Liver (tissue), 8 donors: ENCODE measurements at regions not wholly inside any gene's neighbourhood (a gene's known extent, or its start where the extent isn't known, plus 50 kb on each side); places are given as distances from the start of the nearest gene placed in this dataset.

Experiments used
- DNase-seq: peaks from one replicate; pipeline ENCODE4 v3.0.0-alpha.2; 2017; ENCODE audit warnings: low spot score
- H3K27ac ChIP-seq, 2 donors: one replicate each; pipeline ENCODE4 v1.7.0; 2013; ENCODE audit warnings: inconsistent platforms in 2 of 2, low read length in 2 of 2, control low read depth in 1 of 2, low read depth in 1 of 2, mild to moderate bottlenecking in 1 of 2
- H3K27me3 ChIP-seq, 4 donors: one replicate each; pipeline versions ENCODE4 v1.6.1 to v1.7.0; 2013; ENCODE audit warnings: low read length in 3 of 4, inconsistent platforms in 1 of 4, mild to moderate bottlenecking in 1 of 4, moderate library complexity in 1 of 4; ENCODE audit not compliant: control insufficient read depth in 4 of 4, insufficient read depth in 4 of 4
- H3K36me3 ChIP-seq, 4 donors: one replicate each; pipeline versions ENCODE4 v1.6.1 to v1.7.0; 2013; ENCODE audit warnings: low read length in 3 of 4, mild to moderate bottlenecking in 3 of 4, low read depth in 1 of 4, moderate library complexity in 1 of 4; ENCODE audit not compliant: control insufficient read depth in 4 of 4, insufficient read depth in 3 of 4
- H3K4me1 ChIP-seq, 4 donors: one replicate each; pipeline versions ENCODE4 v1.6.1 to v1.7.0; 2013; ENCODE audit warnings: low read length in 3 of 4, mild to moderate bottlenecking in 3 of 4, moderate library complexity in 1 of 4; ENCODE audit not compliant: control insufficient read depth in 4 of 4, insufficient read depth in 4 of 4
- H3K4me3 ChIP-seq, 3 donors: one replicate each; pipeline versions ENCODE4 v1.6.1 to v1.7.0; 2013; ENCODE audit warnings: low read length in 3 of 3, control low read depth in 1 of 3, low read depth in 1 of 3, mild to moderate bottlenecking in 1 of 3
- H3K9ac ChIP-seq, 2 donors: one replicate each; pipeline ENCODE4 v1.7.0; 2013; ENCODE audit warnings: low read length in 2 of 2, mild to moderate bottlenecking in 2 of 2, moderate library complexity in 2 of 2, control low read depth in 1 of 2, low read depth in 1 of 2
- H3K9me3 ChIP-seq, 4 donors: one replicate each; pipeline versions ENCODE4 v1.6.1 to v1.7.0; 2013; ENCODE audit warnings: low read length in 3 of 4; ENCODE audit not compliant: control insufficient read depth in 4 of 4
- CTCF ChIP-seq: fragments of 150-350 bp; IDR thresholded peaks from 2 replicates; pipeline ENCODE4 v1.5.1; 2017; ENCODE audit warnings: improper control_type of control experiment, low read depth, low read length; ENCODE audit not compliant: missing input control
- EGR1 ChIP-seq, 2 donors: IDR thresholded peaks; 2 replicates each; pipeline ENCODE4 v1.6.1; 2016 to 2018; ENCODE audit warnings: antibody characterized with exemption in 2 of 2, low read depth in 2 of 2
- FOXA1 ChIP-seq: IDR thresholded peaks from 2 replicates; pipeline ENCODE4 v1.6.1; 2016; ENCODE audit warnings: antibody characterized with exemption
- FOXA2 ChIP-seq: IDR thresholded peaks from 2 replicates; pipeline ENCODE4 v1.6.1; 2016; ENCODE audit warnings: antibody characterized with exemption
- GABPA ChIP-seq, 2 donors: IDR thresholded peaks in 1 of 2; conservative IDR thresholded peaks in 1 of 2; 2 replicates each; pipeline ENCODE4 v1.6.1; 2016; ENCODE audit warnings: antibody characterized with exemption in 2 of 2, mild to moderate bottlenecking in 1 of 2, moderate library complexity in 1 of 2
- HNF4A ChIP-seq, 2 donors: conservative IDR thresholded peaks; 2 replicates each; pipeline ENCODE4 v1.6.1; 2016; ENCODE audit warnings: antibody characterized with exemption in 2 of 2, mild to moderate bottlenecking in 2 of 2
- HNF4G ChIP-seq: IDR thresholded peaks from 2 replicates; pipeline ENCODE4 v1.6.1; 2016; ENCODE audit warnings: antibody characterized with exemption
- JUND ChIP-seq, 2 donors: IDR thresholded peaks; 2 replicates each; pipeline ENCODE4 v1.6.1; 2016; ENCODE audit warnings: antibody characterized with exemption in 2 of 2
- MAX ChIP-seq: IDR thresholded peaks from 2 replicates; pipeline ENCODE4 v1.6.1; 2016; ENCODE audit warnings: antibody characterized with exemption
- NR2F2 ChIP-seq: IDR thresholded peaks from 2 replicates; pipeline ENCODE4 v1.6.1; 2016; ENCODE audit warnings: antibody characterized with exemption
- RAD21 ChIP-seq, 2 donors: IDR thresholded peaks; 2 replicates each; pipeline ENCODE4 v1.6.1; 2016; ENCODE audit warnings: antibody characterized with exemption in 2 of 2, mild to moderate bottlenecking in 2 of 2
- REST ChIP-seq: IDR thresholded peaks from 2 replicates; pipeline ENCODE4 v1.6.1; 2016; ENCODE audit warnings: antibody characterized with exemption, mild to moderate bottlenecking
- RXRA ChIP-seq, 2 donors: IDR thresholded peaks; 2 replicates each; pipeline ENCODE4 v1.6.1; 2017 to 2018; ENCODE audit warnings: antibody characterized with exemption in 2 of 2, mild to moderate bottlenecking in 1 of 2
- SP1 ChIP-seq: IDR thresholded peaks from 2 replicates; pipeline ENCODE4 v1.6.1; 2018; ENCODE audit warnings: antibody characterized with exemption, mild to moderate bottlenecking
- TAF1 ChIP-seq: conservative IDR thresholded peaks from 2 replicates; pipeline ENCODE4 v1.6.1; 2016; ENCODE audit warnings: antibody characterized with exemption, mild to moderate bottlenecking
- YY1 ChIP-seq: IDR thresholded peaks from 2 replicates; pipeline ENCODE4 v1.6.1; 2016; ENCODE audit warnings: antibody characterized with exemption, mild to moderate bottlenecking
- WGBS: extraction: QIAGEN DNeasy Blood & Tissue Kit; methylation state at CpG from one replicate; pipeline ENCODE4 v1.1.7; 2013; 5-methylcytosine and 5-hydroxymethylcytosine counted together
- donor health status: healthy.
- donor health status: healthy.
- donor health status: healthy.
- donor health status: healthy.
- donor health status: healthy.

- TF ChIP-seq RAD21 (IDR thresholded peaks at IDR 0.05) (no peak), TAF1 (no peak)
Measured at GRCh38 chr9:80831751-80832150, 857.6 kb downstream of the TLE1 start (continued).

GRCh38 chr9:80811656-80812055 lies 877.7 kb downstream of the TLE1 start:
- DNase-seq = no peak
- no peaks in the 10 kb centered on the region for H3K9me3 ChIP-seq
- no peaks in the 10 kb centered on the region for H3K4me1 ChIP-seq
- 54% methylated on average over 2 of the region's 2 CpGs for WGBS
- H3K9ac ChIP-seq = no peak overlapping the region
- no peaks in the 10 kb centered on the region for H3K36me3 ChIP-seq
- no peak overlapping the region for H3K27ac ChIP-seq
- H3K27me3 ChIP-seq = no peaks in the 10 kb centered on the region
- TF ChIP-seq CTCF (no peak), HNF4G (no peak), NR2F2 (no peak), HNF4A (conservative IDR thresholded peaks at IDR 0.05) (no peak), RAD21 (IDR thresholded peaks at IDR 0.05) (no peak), EGR1 (IDR thresholded peaks at IDR 0.05; ENCODE audit: low read depth in 2 of 2) (no peak), YY1 (no peak), TAF1 (no peak), JUND (IDR thresholded peaks at IDR 0.05) (no peak), FOXA2 (no peak), GABPA (IDR thresholded peaks at IDR 0.05 in 1 of 2, conservative IDR thresholded peaks at IDR 0.05 in 1 of 2) (no peak), MAX (no peak), FOXA1 (no peak), SP1 (no peak), REST (no peak), RXRA (IDR thresholded peaks at IDR 0.05) (no peak)
- no peak overlapping the region for H3K4me3 ChIP-seq

GRCh38 chr9:80811003-80811402 lies 878.3 kb downstream of the TLE1 start:
- no peak overlapping the region for H3K27ac ChIP-seq
- no peak overlapping the region for H3K9ac ChIP-seq
- TF ChIP-seq HNF4G = no peak
- no peak for TF ChIP-seq RAD21 (IDR thresholded peaks at IDR 0.05)
- no peak for TF ChIP-seq EGR1 (IDR thresholded peaks at IDR 0.05; ENCODE audit: low read depth in 2 of 2)
- no peak for TF ChIP-seq YY1
- H3K4me3 ChIP-seq = no peak overlapping the region
- H3K27me3 ChIP-seq = no peaks in the 10 kb centered on the region
- H3K9me3 ChIP-seq = no peaks in the 10 kb centered on the region
- no peaks in the 10 kb centered on the region for H3K4me1 ChIP-seq
- no peak for DNase-seq
- H3K36me3 ChIP-seq = no peaks in the 10 kb centered on the region
